B cell (primary cell): ENCODE measurements at regions not wholly inside any gene's neighbourhood (a gene's known extent, or its start where the extent isn't known, plus 50 kb on each side); places are given as distances from the start of the nearest gene placed in this dataset.

Experiments
- ATAC-seq: fragments of 200-7000 bp; cut with Tn5 transposase; one replicate; pipeline ENCODE4 v1.10.0; 2021; ENCODE audit warnings: low read depth, mild to moderate bottlenecking, moderate number of reproducible peaks, moderate library complexity
- CTCF ChIA-PET: fragments of 350-600 bp; sonication (Branson Sonifier 250); formaldehyde crosslinking; loops from one replicate; lab custom pipeline; 2021; ENCODE audit warnings: antibody characterized with exemption, inconsistent platforms; lab: Charles Lee
- POLR2A ChIA-PET: fragments of 350-600 bp; sonication (Branson Sonifier 250); formaldehyde crosslinking; loops from one replicate; lab custom pipeline; 2021; ENCODE audit warnings: antibody characterized with exemption; lab: Charles Lee
- DNase-seq: peaks from one replicate; pipeline ENCODE4 v3.0.0; 2013
- H2AFZ ChIP-seq: 2 replicates; pipeline ENCODE4 v1.6.1; 2012; ENCODE audit warnings: mild to moderate bottlenecking, low read depth, low read length; ENCODE audit not compliant: insufficient read depth, poor library complexity, severe bottlenecking
- H3K27ac ChIP-seq, 2 donors: 1 replicate in 1 of 2; 2 replicates in 1 of 2; pipeline ENCODE4 v1.5.1; 2012 to 2013; ENCODE audit warnings: low read length in 2 of 2, mild to moderate bottlenecking in 2 of 2, moderate library complexity in 1 of 2
- H3K27me3 ChIP-seq, 4 experiments: fragments of 200-600 bp in 1 of 4; sonication (generic) in 1 of 4; replicated peaks in 1 of 4; 1 replicate in 2 of 4; 2 replicates in 2 of 4; pipeline versions ENCODE4 v1.6.1 to v1.7.0; 2013 to 2016; ENCODE audit warnings: low read length in 3 of 4, mild to moderate bottlenecking in 2 of 4, mixed read lengths in 1 of 4, moderate library complexity in 1 of 4; ENCODE audit not compliant: insufficient read depth in 4 of 4, control insufficient read depth in 3 of 4; ENCODE audit errors: control extremely low read depth in 1 of 4
- H3K36me3 ChIP-seq, 2 experiments: replicated peaks in 1 of 2; 1 replicate in 1 of 2; 2 replicates in 1 of 2; pipeline versions ENCODE4 v1.6.1 to v1.7.1; 2013; ENCODE audit warnings: low read length in 1 of 2; ENCODE audit not compliant: insufficient read depth in 2 of 2, control insufficient read depth in 1 of 2; ENCODE audit errors: control extremely low read depth in 1 of 2, extremely low read depth in 1 of 2
- H3K4me1 ChIP-seq, 2 donors: fragments of 200-600 bp in 1 of 2; sonication (generic) in 1 of 2; 1 replicate in 1 of 2; 2 replicates in 1 of 2; pipeline versions ENCODE4 v1.5.1 to v1.6.1; 2013 to 2017; ENCODE audit warnings: low read length in 2 of 2; ENCODE audit not compliant: control insufficient read depth in 2 of 2, insufficient read depth in 2 of 2
- H3K4me2 ChIP-seq: replicated peaks from 2 replicates; pipeline ENCODE3; 2012; ENCODE audit warnings: mild to moderate bottlenecking, low read depth, low read length; ENCODE audit not compliant: poor library complexity, severe bottlenecking
- H3K4me3 ChIP-seq, 5 experiments: fragments of 200-600 bp in 1 of 5; sonication (generic) in 1 of 5; 1 replicate in 3 of 5; 2 replicates in 2 of 5; pipeline versions ENCODE4 v1.5.1 to v1.7.0; 2011 to 2016; ENCODE audit warnings: low read length in 4 of 5, mild to moderate bottlenecking in 4 of 5, low read depth in 2 of 5, control low read depth in 1 of 5, moderate library complexity in 1 of 5; ENCODE audit not compliant: insufficient read depth in 1 of 5; ENCODE audit errors: control extremely low read depth in 1 of 5, extremely low read depth in 1 of 5
- H3K79me2 ChIP-seq: fragments of 200-600 bp; sonication (generic); one replicate; pipeline ENCODE4 v1.6.0; 2016; ENCODE audit warnings: low read length; ENCODE audit not compliant: control insufficient read depth, insufficient read depth
- H3K9ac ChIP-seq: fragments of 200-600 bp; sonication (generic); 2 replicates; pipeline ENCODE4 v1.6.1; 2017; ENCODE audit warnings: mild to moderate bottlenecking, low read length, moderate library complexity
- H3K9me3 ChIP-seq, 3 donors: one replicate each; pipeline versions ENCODE4 v1.6.1 to v1.7.1; 2013; ENCODE audit warnings: low read length in 2 of 3; ENCODE audit not compliant: control insufficient read depth in 2 of 3, insufficient read depth in 1 of 3; ENCODE audit errors: control extremely low read depth in 1 of 3
- H4K20me1 ChIP-seq: 2 replicates; pipeline ENCODE4 v1.6.0; 2012; ENCODE audit warnings: mild to moderate bottlenecking, low read length; ENCODE audit not compliant: insufficient read depth, control insufficient read depth, poor library complexity, severe bottlenecking
- H3K27ac Mint-ChIP-seq: one replicate; pipeline ENCODE4 v1.8.0; 2021; ENCODE audit warnings: mixed read lengths
- H3K27me3 Mint-ChIP-seq: one replicate; pipeline ENCODE4 v1.8.0; 2021; ENCODE audit warnings: mixed read lengths
- H3K4me1 Mint-ChIP-seq: one replicate; pipeline ENCODE4 v1.8.0; 2021; ENCODE audit warnings: mixed read lengths
- H3K4me3 Mint-ChIP-seq: one replicate; pipeline ENCODE4 v1.8.0; 2021; ENCODE audit warnings: mixed read lengths
- H3K9me3 Mint-ChIP-seq: one replicate; pipeline ENCODE4 v1.8.0; 2022; ENCODE audit warnings: mixed read lengths; ENCODE audit not compliant: insufficient read depth
- EZH2 ChIP-seq: IDR thresholded peaks from 2 replicates; pipeline ENCODE4 v1.6.1; 2012; ENCODE audit warnings: borderline replicate concordance, low read depth, mild to moderate bottlenecking, moderate library complexity, low read length; ENCODE audit not compliant: insufficient read depth, poor library complexity, severe bottlenecking
- WGBS: methylation state at CpG from one replicate; pipeline ENCODE4 v1.1.5; 2013; ENCODE audit warnings: missing lambda C conversion rate; ENCODE audit not compliant: insufficient coverage; 5-methylcytosine and 5-hydroxymethylcytosine counted together
- intact Hi-C: fragments of 100-400 bp; cut with micrococcal nuclease; formaldehyde crosslinking; loops from one replicate; pipeline ENCODE4 v1.10.0; 2022
- TF ChIP-seq, protein P1 (sequence below): fragments of 200-600 bp; IDR thresholded peaks from one replicate; pipeline ENCODE4 v1.8.0; 2022; ENCODE audit warnings: antibody characterized with exemption, mild to moderate bottlenecking

DNA sequence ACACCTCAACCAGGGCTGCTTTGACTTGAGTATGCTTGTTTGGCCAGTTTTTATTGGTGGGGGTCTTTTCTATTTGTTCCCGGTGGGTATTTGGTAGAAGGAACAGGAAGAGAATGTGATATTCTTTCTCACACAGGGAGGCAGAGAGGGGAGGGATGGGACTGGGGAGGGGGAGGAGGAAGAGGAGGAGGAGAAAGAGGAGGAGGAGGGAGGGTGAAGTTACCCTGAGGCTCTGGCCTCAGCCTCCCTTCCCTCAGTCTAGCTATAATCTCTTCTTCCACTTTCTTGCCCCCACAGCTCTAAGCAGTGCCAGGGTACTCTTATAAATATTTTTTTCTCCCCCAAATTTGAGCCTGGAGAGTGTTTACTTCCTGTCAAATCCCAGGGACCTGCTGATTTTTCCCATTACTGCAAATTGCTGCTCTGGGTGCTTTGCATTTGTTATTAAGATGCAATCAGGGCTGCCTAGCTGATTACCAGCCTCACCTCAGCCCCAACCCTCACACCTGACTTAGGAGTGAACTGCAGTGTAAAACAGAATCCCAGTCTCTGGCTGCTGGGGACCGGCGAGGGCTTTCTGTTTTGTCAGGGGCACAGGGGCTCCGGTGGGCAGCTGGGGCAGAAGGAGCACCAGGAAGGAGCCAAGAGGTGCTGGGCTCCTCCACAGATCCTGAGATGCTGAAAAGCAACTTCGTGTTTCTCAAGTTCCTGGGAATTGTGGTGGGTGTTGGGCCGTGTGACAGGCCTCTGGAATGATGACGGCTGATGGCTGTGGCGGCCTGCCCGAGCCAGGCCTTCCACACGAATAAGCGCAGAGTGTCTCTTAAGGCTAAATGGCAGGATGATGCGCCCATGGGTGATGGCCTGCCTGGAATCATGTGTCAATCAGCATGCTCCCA is 141.4 kb downstream of the CD83 start:
- CTCF ChIA-PET: interaction anchor here (0.6 kb wide), 1 partner anchor 370 kb away, joined by 3 read pairs; no protein-coding TSS in a partner anchor
- 96% methylated on average over 11 of the region's 12 CpGs for WGBS

More for the DNA sequence above, 141.4 kb downstream of the CD83 start:
- Histone ChIP-seq H3K9me3 (peaks cover 0 to 10% (median 9%) of the 10 kb centered on the region in 3 donors), H3K9ac (no peak overlapping the region), H3K27me3 (no peaks in the 10 kb centered on the region), H2AFZ (no peak overlapping the region), H3K79me2 (no peaks in the 10 kb centered on the region), H4K20me1 (no peaks in the 10 kb centered on the region), H3K4me3 (no peak overlapping the region), H3K36me3 (no peaks in the 10 kb centered on the region), H3K4me2 (no peak overlapping the region), H3K4me1 (peaks cover 25% of the 10 kb centered on the region in 2 donors), H3K27ac (no peak overlapping the region)
- Mint-ChIP-seq H3K4me3 (no peak overlapping the region), H3K27me3 (no peaks in the 10 kb centered on the region), H3K9me3 (peaks cover 3% of the 10 kb centered on the region), H3K4me1 (peaks cover 30% of the 10 kb centered on the region), H3K27ac (no peak overlapping the region)
- intact Hi-C loops: loop anchor here (10.0 kb wide), 1 partner anchor 56 kb away; no protein-coding TSS in a partner anchor
- DNase-seq (no peak), ATAC-seq (no peak)
- POLR2A ChIA-PET: no interaction called here
- TF ChIP-seq, protein P1, sequence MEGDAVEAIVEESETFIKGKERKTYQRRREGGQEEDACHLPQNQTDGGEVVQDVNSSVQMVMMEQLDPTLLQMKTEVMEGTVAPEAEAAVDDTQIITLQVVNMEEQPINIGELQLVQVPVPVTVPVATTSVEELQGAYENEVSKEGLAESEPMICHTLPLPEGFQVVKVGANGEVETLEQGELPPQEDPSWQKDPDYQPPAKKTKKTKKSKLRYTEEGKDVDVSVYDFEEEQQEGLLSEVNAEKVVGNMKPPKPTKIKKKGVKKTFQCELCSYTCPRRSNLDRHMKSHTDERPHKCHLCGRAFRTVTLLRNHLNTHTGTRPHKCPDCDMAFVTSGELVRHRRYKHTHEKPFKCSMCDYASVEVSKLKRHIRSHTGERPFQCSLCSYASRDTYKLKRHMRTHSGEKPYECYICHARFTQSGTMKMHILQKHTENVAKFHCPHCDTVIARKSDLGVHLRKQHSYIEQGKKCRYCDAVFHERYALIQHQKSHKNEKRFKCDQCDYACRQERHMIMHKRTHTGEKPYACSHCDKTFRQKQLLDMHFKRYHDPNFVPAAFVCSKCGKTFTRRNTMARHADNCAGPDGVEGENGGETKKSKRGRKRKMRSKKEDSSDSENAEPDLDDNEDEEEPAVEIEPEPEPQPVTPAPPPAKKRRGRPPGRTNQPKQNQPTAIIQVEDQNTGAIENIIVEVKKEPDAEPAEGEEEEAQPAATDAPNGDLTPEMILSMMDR: no peak
- no peak for TF ChIP-seq EZH2
